SK-N-MC (cell line): ENCODE measurements at regions not wholly inside any gene's neighbourhood (a gene's known extent, or its start where the extent isn't known, plus 50 kb on each side); places are given as distances from the start of the nearest gene placed in this dataset.

Experiments used
- EZH2 ChIP-seq: fragments of 200-600 bp; sonication (generic); IDR thresholded peaks from one replicate; pipeline ENCODE4 v1.6.1; 2017; ENCODE audit warnings: antibody characterized with exemption
- FOXP2 ChIP-seq: optimal IDR thresholded peaks from 2 replicates; pipeline ENCODE3; 2011; ENCODE audit warnings: mild to moderate bottlenecking, moderate library complexity; ENCODE audit not compliant: insufficient read depth; ENCODE audit errors: extremely low read length, control extremely low read depth
- POLR2AphosphoS5 ChIP-seq: IDR thresholded peaks from 2 replicates; pipeline ENCODE4 v1.6.1; 2012; ENCODE audit warnings: mild to moderate bottlenecking, low read depth, low read length, borderline replicate concordance

DNA sequence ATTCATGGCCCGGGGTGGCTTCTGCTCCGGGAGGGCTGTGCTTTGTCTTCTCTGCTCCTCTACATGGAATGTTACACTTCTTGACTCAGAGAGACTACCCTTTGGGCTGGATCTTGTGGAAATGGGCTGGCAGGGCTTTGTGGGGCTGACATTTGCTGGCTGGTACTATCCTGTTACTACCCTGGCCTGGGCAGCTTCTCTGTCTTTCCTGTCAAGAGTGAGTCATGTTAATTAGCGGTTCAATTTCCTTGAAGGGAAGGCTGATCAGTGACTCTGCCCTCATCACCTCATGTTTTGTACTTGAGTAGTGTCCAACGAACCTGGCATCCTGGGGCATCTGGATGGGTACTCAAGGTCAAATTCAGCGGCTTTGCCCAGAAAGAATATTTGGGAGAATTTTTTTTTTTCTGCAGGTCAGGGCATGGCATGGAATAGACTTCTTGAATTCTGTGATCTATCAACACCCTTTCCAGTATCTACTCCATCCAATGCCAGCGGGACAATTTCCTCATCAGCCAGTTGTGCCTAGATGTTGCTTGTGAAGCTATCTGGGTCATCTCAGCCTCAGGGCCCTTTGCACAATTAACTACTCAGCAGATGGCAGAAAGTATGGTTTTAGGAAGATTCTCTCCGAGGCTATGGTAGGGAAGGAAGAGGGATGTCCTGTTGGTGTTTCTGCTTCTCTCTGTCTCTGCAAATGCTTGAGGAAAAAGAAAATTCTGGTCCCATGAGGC is 140.5 kb upstream of the PLET1 start:
- TF ChIP-seq POLR2AphosphoS5 (no peak), EZH2 (no peak), FOXP2 (no peak)
